Stimulated activated CD4-positive, alpha-beta T cell treated with anti-CD3 and anti-CD28 coated beads, Interleukin-12 subunit alpha, Interleukin-12 subunit beta, amount 100 ng/mL, for 48 hours (primary cell): ENCODE measurements at regions not wholly inside any gene's neighbourhood (a gene's known extent, or its start where the extent isn't known, plus 50 kb on each side); places are given as distances from the start of the nearest gene placed in this dataset.
"Not testable (repeated sequence)": the region's sequence is repeated elsewhere in the genome, so short reads cannot be mapped to it uniquely, and the experiment has no call there.

Experiments
- DNase-seq, 3 donors: peaks; one replicate each; pipeline ENCODE4 v3.0.0-alpha.2; 2020; ENCODE audit warnings: low read depth in 2 of 3, low spot score in 1 of 3

GRCh38 chr5:101390151-101390908 lies 487.2 kb upstream of the ST8SIA4 start:
- peak in 1 of 3 donors; percentile 0 for DNase-seq

GRCh38 chr5:101385276-101385675 lies 482.2 kb upstream of the ST8SIA4 start:
- DNase-seq, result no peak

GRCh38 chr5:101370181-101370580 lies 467.1 kb upstream of the ST8SIA4 start:
- no peak for DNase-seq

GRCh38 chr5:101364469-101364868 lies 461.4 kb upstream of the ST8SIA4 start:
- no peak for DNase-seq

GRCh38 chr5:101362067-101362466 lies 459.0 kb upstream of the ST8SIA4 start:
- no peak for DNase-seq

GRCh38 chr5:101346906-101347305 lies 443.8 kb upstream of the ST8SIA4 start:
- no peak for DNase-seq

GRCh38 chr5:101346447-101346846 lies 443.4 kb upstream of the ST8SIA4 start:
- no peak for DNase-seq

GRCh38 chr5:101338226-101338625 lies 435.1 kb upstream of the ST8SIA4 start:
- no peak for DNase-seq

GRCh38 chr5:101327816-101328215 lies 424.7 kb upstream of the ST8SIA4 start:
- DNase-seq, result no peak

- DNase-seq, result no peak
Measured at GRCh38 chr5:101326766-101327165, 423.7 kb upstream of the ST8SIA4 start.

GRCh38 chr5:101316401-101316800 lies 413.3 kb upstream of the ST8SIA4 start:
- DNase-seq, result not testable (repeated sequence)

GRCh38 chr5:101306391-101307137 lies 403.5 kb upstream of the ST8SIA4 start:
- DNase-seq, result no peak

GRCh38 chr5:101296477-101296876 lies 393.4 kb upstream of the ST8SIA4 start:
- DNase-seq, result no peak

GRCh38 chr5:101292199-101292598 lies 389.1 kb upstream of the ST8SIA4 start:
- no peak for DNase-seq

- DNase-seq, result not testable (repeated sequence)
Measured at GRCh38 chr5:101290761-101291160, 387.7 kb upstream of the ST8SIA4 start.

- DNase-seq, result no peak
Measured at GRCh38 chr5:101288633-101289032, 385.6 kb upstream of the ST8SIA4 start.

- DNase-seq, result no peak
Measured at GRCh38 chr5:101284736-101285375, 381.8 kb upstream of the ST8SIA4 start.

GRCh38 chr5:101283938-101284337 lies 380.9 kb upstream of the ST8SIA4 start:
- DNase-seq, result not testable (repeated sequence)

GRCh38 chr5:101278917-101279316 lies 375.8 kb upstream of the ST8SIA4 start:
- no peak for DNase-seq

- no peak for DNase-seq
Measured at GRCh38 chr5:101278011-101278687, 375.1 kb upstream of the ST8SIA4 start.

- DNase-seq, result no peak
Measured at GRCh38 chr5:101271945-101272344, 368.9 kb upstream of the ST8SIA4 start.
